ENCODE measurements at regions not wholly inside any gene's neighbourhood (a gene's known extent, or its start where the extent isn't known, plus 50 kb on each side); places are given as distances from the start of the nearest gene placed in this dataset.
A peak's percentile ranks its signal among the peaks of the same experiment; 100 is the strongest.

- H3K27ac ChIP-seq (ENCODE audit: low read depth, low read length), result no peak overlapping the region
- no peak overlapping the region for H3K4me3 ChIP-seq (ENCODE audit: low read length)
- no peak overlapping the region for H3K9ac ChIP-seq (ENCODE audit: low read length)
- H3K27me3 ChIP-seq (ENCODE audit: control insufficient read depth, insufficient read depth, low read length), result no peaks in the 10 kb centered on the region
- H3K36me3 ChIP-seq (ENCODE audit: control insufficient read depth, insufficient read depth, low read length), result peaks cover 3% of the 10 kb centered on the region
- H3K4me1 ChIP-seq (ENCODE audit: control insufficient read depth, insufficient read depth, low read length), result peaks cover 2% of the 10 kb centered on the region
Measured at GRCh38 chr7:130926001-130926691, 192.1 kb upstream of the KLF14 start.

GRCh38 chr7:130927062-130927461 lies 193.1 kb upstream of the KLF14 start:
- Histone ChIP-seq H3K27me3 (ENCODE audit: control insufficient read depth, insufficient read depth, low read length) (no peaks in the 10 kb centered on the region), H3K9ac (ENCODE audit: low read length) (no peak overlapping the region), H3K27ac (ENCODE audit: low read depth, low read length) (no peak overlapping the region), H3K4me3 (ENCODE audit: low read length) (no peak overlapping the region), H3K4me1 (ENCODE audit: control insufficient read depth, insufficient read depth, low read length) (peaks cover 2% of the 10 kb centered on the region), H3K36me3 (ENCODE audit: control insufficient read depth, insufficient read depth, low read length) (peaks cover 3% of the 10 kb centered on the region)

- Histone ChIP-seq H3K27ac (ENCODE audit: low read depth, low read length) (no peak overlapping the region), H3K27me3 (ENCODE audit: control insufficient read depth, insufficient read depth, low read length) (no peaks in the 10 kb centered on the region), H3K4me1 (ENCODE audit: control insufficient read depth, insufficient read depth, low read length) (peaks cover 2% of the 10 kb centered on the region), H3K36me3 (ENCODE audit: control insufficient read depth, insufficient read depth, low read length) (peaks cover 3% of the 10 kb centered on the region), H3K9ac (ENCODE audit: low read length) (no peak overlapping the region), H3K4me3 (ENCODE audit: low read length) (no peak overlapping the region)
Measured at GRCh38 chr7:130927564-130927963, 193.6 kb upstream of the KLF14 start.

- H3K36me3 ChIP-seq (ENCODE audit: control insufficient read depth, insufficient read depth, low read length), result no peaks in the 10 kb centered on the region
- peak overlapping the region; percentile 22 for H3K27ac ChIP-seq (ENCODE audit: low read depth, low read length)
- no peaks in the 10 kb centered on the region for H3K27me3 ChIP-seq (ENCODE audit: control insufficient read depth, insufficient read depth, low read length)
- H3K4me3 ChIP-seq (ENCODE audit: low read length), result no peak overlapping the region
- no peak overlapping the region for H3K9ac ChIP-seq (ENCODE audit: low read length)
- H3K4me1 ChIP-seq (ENCODE audit: control insufficient read depth, insufficient read depth, low read length), result peaks cover 2% of the 10 kb centered on the region
Measured at GRCh38 chr7:130929896-130930659, 196.1 kb upstream of the KLF14 start.

- peak overlapping the region; percentile 22 for H3K27ac ChIP-seq (ENCODE audit: low read depth, low read length)
- H3K4me1 ChIP-seq (ENCODE audit: control insufficient read depth, insufficient read depth, low read length), result peaks cover 2% of the 10 kb centered on the region
- H3K4me3 ChIP-seq (ENCODE audit: low read length), result no peak overlapping the region
- H3K36me3 ChIP-seq (ENCODE audit: control insufficient read depth, insufficient read depth, low read length), result peaks cover 2% of the 10 kb centered on the region
- H3K27me3 ChIP-seq (ENCODE audit: control insufficient read depth, insufficient read depth, low read length), result no peaks in the 10 kb centered on the region
- H3K9ac ChIP-seq (ENCODE audit: low read length), result no peak overlapping the region
Measured at GRCh38 chr7:130930681-130931080, 196.7 kb upstream of the KLF14 start.

- Histone ChIP-seq H3K9ac (ENCODE audit: low read length) (no peak overlapping the region), H3K36me3 (ENCODE audit: control insufficient read depth, insufficient read depth, low read length) (peaks cover 6% of the 10 kb centered on the region), H3K27me3 (ENCODE audit: control insufficient read depth, insufficient read depth, low read length) (no peaks in the 10 kb centered on the region), H3K4me3 (ENCODE audit: low read length) (no peak overlapping the region), H3K27ac (ENCODE audit: low read depth, low read length) (no peak overlapping the region), H3K4me1 (ENCODE audit: control insufficient read depth, insufficient read depth, low read length) (peaks cover 2% of the 10 kb centered on the region)
Measured at GRCh38 chr7:130931423-130931822, 197.4 kb upstream of the KLF14 start.

- Histone ChIP-seq H3K27ac (ENCODE audit: low read depth, low read length) (no peak overlapping the region), H3K27me3 (ENCODE audit: control insufficient read depth, insufficient read depth, low read length) (no peaks in the 10 kb centered on the region), H3K4me1 (ENCODE audit: control insufficient read depth, insufficient read depth, low read length) (peaks cover 2% of the 10 kb centered on the region), H3K36me3 (ENCODE audit: control insufficient read depth, insufficient read depth, low read length) (peaks cover 6% of the 10 kb centered on the region), H3K9ac (ENCODE audit: low read length) (no peak overlapping the region), H3K4me3 (ENCODE audit: low read length) (no peak overlapping the region)
Measured at GRCh38 chr7:130932088-130932487, 198.1 kb upstream of the KLF14 start.

GRCh38 chr7:130932667-130933432 lies 198.8 kb upstream of the KLF14 start:
- H3K9ac ChIP-seq (ENCODE audit: low read length), result no peak overlapping the region
- peaks cover 2% of the 10 kb centered on the region for H3K4me1 ChIP-seq (ENCODE audit: control insufficient read depth, insufficient read depth, low read length)

GRCh38 chr7:130933919-130934318 lies 199.9 kb upstream of the KLF14 start:
- H3K4me1 ChIP-seq (ENCODE audit: control insufficient read depth, insufficient read depth, low read length), result peaks cover 2% of the 10 kb centered on the region
- H3K9ac ChIP-seq (ENCODE audit: low read length), result no peak overlapping the region
- peaks cover 6% of the 10 kb centered on the region for H3K36me3 ChIP-seq (ENCODE audit: control insufficient read depth, insufficient read depth, low read length)
- no peaks in the 10 kb centered on the region for H3K27me3 ChIP-seq (ENCODE audit: control insufficient read depth, insufficient read depth, low read length)
- H3K27ac ChIP-seq (ENCODE audit: low read depth, low read length), result no peak overlapping the region
- no peak overlapping the region for H3K4me3 ChIP-seq (ENCODE audit: low read length)

More at GRCh38 chr7:130932667-130933432, 198.8 kb upstream of the KLF14 start:
- Histone ChIP-seq H3K27me3 (ENCODE audit: control insufficient read depth, insufficient read depth, low read length) (no peaks in the 10 kb centered on the region), H3K4me3 (ENCODE audit: low read length) (no peak overlapping the region), H3K36me3 (ENCODE audit: control insufficient read depth, insufficient read depth, low read length) (peaks cover 6% of the 10 kb centered on the region), H3K27ac (ENCODE audit: low read depth, low read length) (no peak overlapping the region)

GRCh38 chr7:130935564-130936157 lies 201.7 kb upstream of the KLF14 start:
- Histone ChIP-seq H3K27me3 (ENCODE audit: control insufficient read depth, insufficient read depth, low read length) (no peaks in the 10 kb centered on the region), H3K27ac (ENCODE audit: low read depth, low read length) (no peak overlapping the region), H3K36me3 (ENCODE audit: control insufficient read depth, insufficient read depth, low read length) (peaks cover 6% of the 10 kb centered on the region), H3K4me3 (ENCODE audit: low read length) (no peak overlapping the region), H3K9ac (ENCODE audit: low read length) (no peak overlapping the region), H3K4me1 (ENCODE audit: control insufficient read depth, insufficient read depth, low read length) (peaks cover 2% of the 10 kb centered on the region)

- peaks cover 9% of the 10 kb centered on the region for H3K36me3 ChIP-seq (ENCODE audit: control insufficient read depth, insufficient read depth, low read length)
- no peak overlapping the region for H3K4me3 ChIP-seq (ENCODE audit: low read length)
- no peak overlapping the region for H3K27ac ChIP-seq (ENCODE audit: low read depth, low read length)
- H3K9ac ChIP-seq (ENCODE audit: low read length), result no peak overlapping the region
- H3K27me3 ChIP-seq (ENCODE audit: control insufficient read depth, insufficient read depth, low read length), result no peaks in the 10 kb centered on the region
- H3K4me1 ChIP-seq (ENCODE audit: control insufficient read depth, insufficient read depth, low read length), result peaks cover 4% of the 10 kb centered on the region
Measured at GRCh38 chr7:130936202-130936931, 202.4 kb upstream of the KLF14 start.
